GM19239 (cell line): ENCODE measurements at regions not wholly inside any gene's neighbourhood (a gene's known extent, or its start where the extent isn't known, plus 50 kb on each side); places are given as distances from the start of the nearest gene placed in this dataset.
"Not testable (repeated sequence)": the region's sequence is repeated elsewhere in the genome, so short reads cannot be mapped to it uniquely, and the experiment has no call there.

Source experiments
- DNase-seq: peaks from one replicate; pipeline ENCODE4 v3.0.0; 2011; ENCODE audit warnings: low spot score; ENCODE audit not compliant: insufficient read length
- FAIRE-seq: peaks from 2 replicates; lab custom pipeline; 2011; peaks lifted over from hg19 to GRCh38; lab: Jason Lieb, UNC

DNA sequence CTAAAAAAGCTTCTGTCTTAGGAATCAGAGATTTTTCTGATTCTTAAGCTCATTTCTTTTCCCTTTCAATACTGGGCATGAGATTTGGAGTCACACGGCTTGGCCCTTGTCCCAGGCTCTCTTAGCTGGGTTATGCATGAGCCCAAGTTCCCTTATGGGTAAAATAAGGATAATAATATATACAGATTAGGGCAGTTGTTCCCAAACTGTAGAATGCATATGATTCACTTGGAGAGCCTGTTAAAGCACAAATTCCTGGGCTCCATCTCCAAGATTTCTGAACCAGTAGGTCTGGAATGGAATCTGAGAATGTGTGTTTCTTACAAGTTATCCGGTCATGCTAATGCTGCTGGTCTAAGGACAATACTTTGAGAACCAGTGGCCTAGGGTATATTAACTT, 154.0 kb downstream of the REEP3 start:
- DNase-seq (no peak), FAIRE-seq (no peak)

DNA sequence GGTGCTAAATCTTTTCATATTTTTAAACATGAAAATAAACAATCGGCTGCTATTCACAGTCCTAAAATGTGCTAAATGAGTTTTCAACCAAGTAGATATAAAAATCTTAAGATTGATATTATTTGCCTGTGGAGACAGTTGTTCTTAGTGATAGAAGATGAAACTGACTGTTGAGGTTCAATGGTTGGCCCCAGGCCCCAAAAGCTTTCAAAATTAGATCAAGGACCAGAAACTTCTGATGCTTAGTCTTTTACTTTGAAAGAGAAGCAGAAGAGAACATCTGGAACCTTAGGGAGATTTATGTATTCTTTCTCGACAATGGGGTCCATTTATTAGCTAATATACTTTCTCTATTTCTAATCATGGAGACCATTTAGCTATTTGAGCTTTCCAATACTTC, 155.8 kb downstream of the REEP3 start:
- DNase-seq: no peak
- no peak for FAIRE-seq

DNA sequence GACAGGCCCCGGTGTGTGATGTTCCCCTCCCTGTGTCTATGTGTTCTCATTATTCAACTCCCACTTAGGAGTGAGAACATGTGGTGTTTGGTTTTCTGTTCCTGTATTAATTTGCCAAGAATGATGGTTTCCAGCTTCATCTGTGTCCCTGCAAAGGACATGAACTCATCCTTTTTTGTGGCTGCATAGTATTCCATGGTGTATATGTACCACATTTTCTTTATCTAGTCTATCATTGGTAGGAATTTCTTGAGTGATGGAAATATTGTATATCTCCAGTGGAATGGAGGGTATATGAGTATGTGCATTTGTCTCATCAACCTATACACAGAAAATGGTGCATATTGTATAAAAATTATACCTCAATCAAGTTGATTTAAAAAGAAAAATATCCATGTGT, 159.3 kb downstream of the REEP3 start:
- not testable (repeated sequence) for DNase-seq, FAIRE-seq

DNA sequence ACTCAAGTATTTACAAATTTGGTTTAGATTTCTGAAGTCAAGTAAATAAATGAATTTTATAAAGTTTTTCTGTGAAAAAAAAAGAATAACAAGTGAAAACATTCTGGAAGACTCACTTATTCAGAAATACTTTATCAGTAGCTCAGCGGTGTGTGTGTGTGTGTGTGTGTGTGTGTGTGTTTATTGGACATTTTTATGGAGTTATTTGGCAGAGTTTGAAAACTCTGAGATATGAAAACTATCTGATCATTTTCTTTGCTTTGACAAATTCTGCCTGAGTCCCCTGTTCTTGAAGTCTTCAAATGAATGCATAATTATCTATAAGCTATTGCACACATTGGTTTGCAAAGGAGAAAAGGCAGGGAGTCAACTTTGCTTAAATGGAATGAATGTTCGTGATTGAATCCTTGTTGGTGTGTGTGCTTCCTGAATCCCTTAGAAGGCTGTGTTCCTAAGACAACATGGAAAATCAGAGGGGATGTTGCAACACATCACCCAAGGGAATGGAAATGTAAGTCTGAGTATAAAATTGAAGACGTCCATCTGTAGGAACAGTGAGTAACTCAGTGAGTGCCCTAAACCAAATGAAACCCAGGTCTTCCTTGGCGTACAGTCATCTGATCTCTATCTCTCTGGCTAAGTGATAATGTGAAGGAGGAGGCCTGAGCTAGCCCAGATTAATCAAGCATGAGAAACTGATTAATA, 160.9 kb downstream of the REEP3 start:
- DNase-seq (no peak), FAIRE-seq (no peak)

DNA sequence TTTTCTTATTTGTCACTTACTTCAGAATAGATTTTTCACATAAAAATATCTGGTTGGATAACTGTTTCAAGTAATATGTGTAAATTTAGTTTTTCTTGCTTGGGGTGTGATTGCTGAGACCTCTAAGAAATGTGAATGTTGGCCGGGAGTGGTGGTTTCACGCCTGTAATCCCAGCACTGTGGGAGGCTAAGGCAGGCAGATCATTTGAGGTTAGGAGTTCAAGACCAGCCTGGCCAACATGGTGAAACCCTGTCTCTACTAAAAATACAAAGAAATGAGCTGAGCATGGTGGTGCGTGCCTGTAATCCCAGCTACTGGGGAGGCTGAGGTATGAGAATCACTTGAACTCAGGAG, 161.5 kb downstream of the REEP3 start:
- not testable (repeated sequence) for DNase-seq, FAIRE-seq

DNA sequence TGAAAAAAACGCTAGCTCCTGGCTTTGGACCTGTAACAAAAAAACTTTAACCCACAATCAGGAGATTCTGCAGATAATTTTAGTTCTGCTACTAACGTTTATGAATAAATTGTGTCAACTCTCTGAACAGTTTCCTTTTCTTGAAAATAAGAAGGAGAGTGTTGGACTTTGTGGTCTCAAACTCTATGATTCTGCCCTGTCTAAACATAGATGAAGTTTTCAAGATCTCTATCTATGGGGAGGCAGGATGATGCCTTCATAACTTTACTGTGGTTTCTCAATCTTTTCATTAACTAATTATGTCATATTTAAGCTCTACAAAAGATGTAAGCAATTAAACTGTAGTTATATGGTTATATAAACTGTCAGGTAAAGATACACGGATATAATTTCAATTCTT, 162.0 kb downstream of the REEP3 start:
- FAIRE-seq (no peak), DNase-seq (no peak)

DNA sequence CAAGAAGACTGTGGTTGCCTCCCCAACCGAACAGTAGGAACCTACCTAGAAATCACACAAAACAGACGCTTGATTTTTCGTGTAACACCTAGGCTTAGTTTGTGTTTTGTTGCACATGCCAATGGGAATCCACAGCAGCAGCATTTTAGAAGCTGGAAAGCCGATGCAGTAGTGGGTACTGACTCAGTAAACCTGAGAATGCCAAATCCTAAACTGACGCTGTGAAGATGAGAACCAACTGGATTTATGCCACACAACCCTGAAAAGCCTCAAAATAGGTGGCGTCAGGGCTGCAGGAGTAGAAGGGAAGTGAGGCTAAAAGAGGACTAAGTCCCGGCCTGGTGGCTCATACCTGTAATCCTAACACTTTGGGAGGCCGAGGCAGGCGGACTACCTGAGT, 162.5 kb downstream of the REEP3 start:
- FAIRE-seq (no peak), DNase-seq (no peak)

DNA sequence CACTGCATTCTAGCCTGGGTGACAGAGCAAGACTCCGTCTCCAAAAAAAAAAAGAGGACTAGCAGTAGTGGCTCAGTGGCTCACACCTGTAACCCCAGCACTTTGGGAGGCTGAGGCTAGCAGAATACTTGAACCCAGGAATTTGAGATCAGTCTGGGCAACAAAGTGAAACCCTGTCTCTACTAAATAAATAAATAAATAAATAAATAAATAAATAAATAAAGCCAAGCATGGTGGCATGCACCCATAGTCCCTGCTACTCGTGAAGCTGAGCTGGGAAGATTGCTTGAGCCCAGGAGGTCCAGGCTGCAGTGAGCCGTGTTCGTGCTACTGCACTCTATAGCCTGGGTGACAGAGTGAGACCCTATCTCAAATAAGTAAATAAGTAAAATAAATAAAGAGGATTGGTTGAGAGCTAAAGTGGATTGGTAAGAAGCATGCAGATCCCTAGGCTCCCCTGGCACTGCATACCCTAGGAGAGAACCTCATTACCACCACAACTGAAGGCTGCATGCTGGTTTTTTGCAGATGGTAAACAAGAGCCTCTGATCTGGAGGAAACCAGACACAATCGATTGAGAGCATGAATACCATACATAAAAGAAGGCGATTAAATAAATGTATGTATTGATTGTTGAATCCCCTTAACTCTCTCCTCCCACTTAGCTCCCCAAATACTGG, 163.2 kb downstream of the REEP3 start:
- FAIRE-seq (no peak), DNase-seq (no peak)

DNA sequence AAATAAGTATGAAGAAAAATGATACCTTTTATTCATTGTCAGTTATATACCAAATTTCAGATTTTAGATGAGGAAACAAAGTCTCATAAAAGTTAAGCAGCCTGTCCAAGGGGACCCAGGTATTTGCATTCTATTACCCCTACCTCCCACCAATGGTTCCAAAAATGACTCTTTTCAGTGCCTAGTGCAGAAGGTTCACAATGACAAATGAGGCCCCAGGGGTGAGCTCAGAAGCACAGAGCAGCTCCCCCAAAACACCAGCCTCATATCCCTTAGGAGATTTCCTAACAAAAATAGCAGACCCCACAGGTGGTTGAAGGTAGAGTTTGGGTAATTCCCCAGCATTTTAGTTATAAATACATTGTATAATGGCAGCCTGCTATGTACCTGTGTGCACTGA, 168.6 kb downstream of the REEP3 start:
- FAIRE-seq: no peak
- no peak for DNase-seq

DNA sequence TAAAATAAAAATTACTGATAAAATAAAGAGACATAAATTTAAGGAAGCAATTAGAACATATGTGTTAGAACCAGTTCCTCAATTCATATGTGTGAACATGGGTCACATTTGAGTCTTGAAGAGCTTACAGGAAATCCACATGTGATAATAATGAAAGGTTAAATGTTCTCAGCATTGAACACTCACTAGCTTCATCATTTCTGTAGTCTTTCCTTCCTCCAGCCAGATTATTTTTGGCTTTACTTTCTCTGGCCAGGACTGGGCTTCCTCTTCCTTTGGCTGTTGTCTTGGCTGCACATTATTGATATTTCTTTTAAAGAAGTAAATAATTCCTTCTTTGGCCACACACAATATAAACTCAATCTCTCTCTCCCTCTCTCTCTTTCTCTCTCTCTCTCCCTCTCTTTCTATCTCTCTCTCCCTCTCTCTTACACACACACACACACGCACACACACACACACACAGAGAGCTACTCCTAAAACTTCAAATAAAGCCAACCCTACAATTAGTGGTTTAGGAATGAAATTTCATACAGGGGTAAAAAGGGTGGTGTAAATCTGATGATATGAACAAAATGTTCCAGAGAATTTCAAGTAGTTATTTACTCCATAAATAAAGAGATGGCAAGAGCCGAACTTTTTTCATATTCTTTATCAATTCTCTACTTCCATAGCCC, 171.2 kb downstream of the REEP3 start:
- DNase-seq (no peak), FAIRE-seq (no peak)

DNA sequence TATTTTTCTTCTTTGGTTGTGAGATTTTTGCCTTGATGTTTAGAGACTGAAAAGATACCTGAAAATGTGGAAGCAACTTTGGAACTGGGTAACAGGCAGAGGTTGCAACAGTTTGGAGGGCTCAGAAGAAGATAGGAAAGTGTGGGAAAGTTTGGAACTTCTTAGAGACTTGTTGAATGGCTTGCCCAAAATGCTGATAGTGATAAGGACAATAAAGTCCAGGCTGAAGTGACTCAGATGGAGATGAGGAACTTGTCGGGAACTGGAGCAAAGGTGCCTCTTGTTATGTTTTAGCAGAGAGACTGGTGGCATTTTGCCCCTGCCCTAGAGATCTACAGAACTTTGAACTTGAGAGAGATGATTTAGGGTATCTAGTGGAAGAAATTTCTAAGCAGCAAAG, 171.8 kb downstream of the REEP3 start:
- FAIRE-seq, DNase-seq: not testable (repeated sequence)

DNA sequence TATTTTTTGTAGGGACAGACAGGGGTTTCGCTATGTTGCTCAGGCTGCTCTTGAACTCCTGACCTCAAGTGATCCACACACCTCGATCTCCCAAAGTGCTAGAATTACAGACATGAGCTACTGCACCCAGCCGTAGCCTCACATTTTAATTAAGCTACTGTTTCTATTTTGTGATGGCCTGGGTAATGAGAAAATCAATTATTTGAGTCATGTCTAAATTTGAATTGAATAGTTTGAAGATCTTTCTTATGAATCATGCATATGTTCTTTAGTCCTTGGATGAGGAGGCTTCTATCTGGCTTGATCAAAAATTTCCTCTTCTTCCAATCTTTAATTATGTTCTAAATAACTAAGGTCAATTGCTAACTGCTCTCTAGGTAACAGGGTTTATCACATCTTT, 175.0 kb downstream of the REEP3 start:
- DNase-seq (no peak), FAIRE-seq (no peak)

DNA sequence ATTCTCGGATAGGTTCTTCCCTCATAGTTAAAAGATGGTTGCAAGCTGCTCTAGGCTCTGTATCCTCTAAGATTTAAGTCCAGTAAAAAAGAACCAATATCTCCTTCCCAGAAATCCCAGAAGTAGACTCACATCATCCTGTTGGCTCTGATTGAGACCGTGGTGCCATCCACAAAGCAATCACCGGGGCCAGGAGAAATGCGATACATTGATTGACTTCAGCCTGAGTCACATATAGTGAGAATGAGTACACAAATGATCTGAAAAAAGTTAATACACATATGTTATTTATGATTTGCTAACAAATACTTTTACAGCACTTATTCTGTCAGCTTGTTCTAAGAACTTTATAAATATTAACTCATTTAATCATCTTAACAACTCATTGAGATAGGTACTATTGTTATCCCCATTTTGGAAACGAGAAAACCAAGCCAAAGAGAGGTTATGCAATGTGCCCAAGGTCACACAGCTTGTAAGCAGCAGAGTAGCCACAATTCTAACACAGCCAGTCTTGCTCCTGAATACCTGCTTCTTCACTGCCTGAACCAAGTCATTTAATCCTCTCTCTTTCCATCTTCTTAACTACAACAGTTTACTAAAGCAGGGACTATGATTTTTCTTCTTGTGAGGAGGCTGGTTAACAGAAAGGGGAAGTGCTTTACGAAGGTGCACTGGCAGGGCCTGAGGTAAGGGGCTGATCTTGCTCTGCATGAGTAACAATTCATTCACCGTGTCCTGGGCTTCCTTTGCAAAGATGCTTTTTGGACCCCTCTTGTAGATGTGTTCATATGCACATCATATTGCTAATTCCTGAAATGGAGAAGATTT, 177.0 kb downstream of the REEP3 start:
- no peak for DNase-seq
- FAIRE-seq: no peak

DNA sequence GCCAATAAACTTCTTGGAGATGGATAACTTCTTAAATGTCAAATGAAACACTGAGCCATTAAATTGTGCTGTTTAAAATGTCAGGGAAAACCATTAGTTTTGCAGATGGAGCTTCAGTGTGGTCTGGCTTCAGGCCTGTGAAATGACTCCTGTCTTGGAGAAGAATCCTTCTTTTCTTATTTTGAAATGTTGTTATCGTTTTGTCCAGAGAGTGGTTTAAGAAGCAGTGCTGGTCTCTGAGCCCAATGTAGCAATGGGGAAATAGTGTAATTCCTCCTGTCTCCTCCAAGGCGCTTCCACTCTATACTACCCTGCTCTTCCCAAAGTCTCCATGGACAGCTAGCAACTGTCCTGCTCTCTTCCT, 177.6 kb downstream of the REEP3 start:
- no peak for FAIRE-seq
- no peak for DNase-seq

DNA sequence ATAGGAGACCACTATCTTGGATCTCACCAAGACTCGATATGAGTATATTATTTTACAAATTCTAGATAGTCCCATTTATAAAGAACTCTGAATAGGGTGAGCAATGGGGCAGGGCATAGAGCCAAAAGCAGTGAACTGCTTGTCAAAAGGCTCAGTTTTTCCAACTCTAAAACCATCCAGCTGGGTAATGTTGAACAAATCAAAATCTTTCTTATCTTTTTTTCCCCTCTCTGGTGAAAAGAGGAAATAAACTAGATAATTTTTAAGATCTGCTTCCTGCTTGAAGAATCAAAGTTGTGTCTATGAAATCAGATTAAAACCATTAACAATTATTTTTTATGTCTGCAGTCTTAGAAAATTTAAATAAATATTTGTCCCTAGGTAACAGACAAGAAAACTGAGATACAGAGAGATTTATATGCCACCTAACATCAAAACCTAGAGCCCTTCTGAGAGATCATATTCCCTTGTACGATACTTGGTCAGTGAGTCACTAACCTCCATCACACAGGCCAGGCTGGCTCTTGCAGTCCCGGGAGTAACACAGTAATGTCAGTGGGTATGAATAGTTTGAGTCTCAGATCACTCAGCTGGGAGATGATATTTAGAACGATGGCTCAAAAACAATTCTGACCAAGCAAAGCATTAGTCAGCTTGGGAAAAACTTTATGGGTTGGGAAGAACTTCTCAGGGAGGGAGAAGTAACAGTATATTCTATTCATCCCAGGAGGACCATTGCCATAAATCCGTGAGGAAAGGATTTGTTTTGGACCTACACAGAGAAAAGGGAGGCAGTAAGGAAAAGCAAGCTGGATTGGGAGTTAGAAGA, 178.8 kb downstream of the REEP3 start:
- FAIRE-seq (no peak), DNase-seq (no peak)

DNA sequence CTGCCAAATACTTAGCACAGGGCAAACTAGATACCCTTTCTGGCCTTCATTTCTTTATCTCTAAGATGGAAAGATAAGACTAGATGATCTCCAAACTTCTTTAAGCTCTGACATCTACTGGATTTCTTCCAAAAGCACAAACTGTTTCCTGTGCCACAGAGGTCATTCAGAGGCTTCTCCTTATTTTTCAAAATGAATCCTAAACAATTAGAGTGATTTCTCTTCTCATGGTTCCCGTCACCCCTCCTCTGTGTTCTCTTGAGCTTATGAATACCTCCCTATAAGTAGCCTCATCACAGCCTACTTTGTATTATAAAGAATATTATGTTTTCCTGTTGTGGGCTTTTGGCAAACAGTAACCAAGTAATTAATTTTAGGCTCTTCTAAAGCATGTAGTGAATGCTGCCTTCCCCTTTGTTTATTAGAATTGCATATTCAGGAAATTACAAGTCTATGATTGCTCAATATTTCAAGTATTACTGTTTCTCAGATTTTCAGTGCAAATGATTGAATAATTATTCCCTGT, 179.5 kb downstream of the REEP3 start:
- FAIRE-seq: no peak
- no peak for DNase-seq

DNA sequence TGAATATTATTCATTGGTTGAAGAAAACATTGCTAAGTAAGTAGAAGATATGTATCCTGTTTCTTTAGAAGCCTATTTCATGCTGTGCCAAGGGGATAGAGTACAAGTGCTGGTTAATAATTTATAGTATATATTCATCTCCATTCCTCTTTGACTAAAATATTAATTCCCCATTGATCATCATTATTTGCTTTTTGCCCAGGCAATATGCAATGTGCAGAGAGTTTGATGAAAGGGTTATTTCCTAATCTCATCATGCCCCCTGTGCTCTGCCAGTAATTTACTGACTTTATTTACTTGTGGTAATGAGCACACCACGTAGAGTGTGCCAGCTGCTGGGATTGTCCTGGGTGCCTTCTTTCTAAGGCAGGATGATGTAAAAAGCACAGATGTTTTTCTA, 180.9 kb downstream of the REEP3 start:
- DNase-seq (no peak), FAIRE-seq (no peak)

DNA sequence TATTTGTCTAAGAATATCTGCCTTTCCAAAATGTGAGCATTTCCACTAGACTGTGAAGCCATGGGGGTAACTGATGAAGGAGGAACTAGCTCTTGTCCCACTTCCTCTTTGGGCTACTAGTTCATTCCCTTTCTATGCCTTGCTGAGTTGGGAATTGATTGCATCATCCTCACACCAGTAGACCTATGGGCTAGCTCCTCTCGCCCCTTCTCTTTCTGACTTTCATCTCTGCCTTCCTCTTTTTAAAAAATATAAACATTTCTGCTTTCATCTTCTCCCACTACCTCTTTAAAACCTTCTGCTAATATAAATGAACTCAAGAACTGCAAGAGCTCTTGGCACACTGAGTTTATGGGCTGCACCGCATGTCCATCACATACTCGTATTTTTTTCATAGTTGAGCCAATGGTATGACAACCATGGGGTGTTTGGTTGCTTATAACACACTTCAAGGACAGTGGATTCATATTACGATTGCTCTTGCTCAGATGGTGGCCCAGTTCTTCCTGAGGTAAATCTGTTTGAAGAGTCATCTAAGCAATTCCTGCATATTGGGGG, 182.0 kb downstream of the REEP3 start:
- FAIRE-seq: no peak
- no peak for DNase-seq

DNA sequence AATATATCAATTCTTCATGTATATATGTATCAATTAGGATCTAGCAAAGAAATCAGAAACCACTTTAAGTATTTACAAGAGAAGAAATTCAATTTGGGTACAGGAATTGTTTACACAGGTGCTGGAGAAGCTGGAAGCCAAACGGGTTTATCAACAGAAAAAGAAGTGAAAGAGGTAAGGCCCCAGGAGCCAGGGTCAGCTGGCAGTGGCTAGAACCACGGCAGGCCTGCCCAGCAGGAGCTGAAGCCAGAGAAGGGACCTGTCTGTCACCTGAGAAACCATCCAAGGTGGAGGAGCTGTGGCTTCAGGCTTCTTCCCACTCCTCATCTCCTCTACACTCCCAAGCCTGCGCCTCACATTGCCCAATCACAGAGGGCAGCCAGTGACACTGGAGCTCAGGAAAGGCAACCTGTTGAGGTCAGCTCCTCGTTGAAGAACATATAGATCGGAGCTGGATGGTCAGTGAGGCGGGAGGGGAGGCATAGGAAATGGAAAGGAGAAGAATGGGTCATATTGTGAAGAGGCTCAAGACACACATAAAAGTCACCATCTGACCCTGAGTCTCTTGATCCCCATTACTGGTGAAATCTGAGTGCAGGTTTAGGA, 182.6 kb downstream of the REEP3 start:
- FAIRE-seq: peak; percentile 26
- no peak for DNase-seq
